22Rv1 (cell line): ENCODE measurements at regions not wholly inside any gene's neighbourhood (a gene's known extent, or its start where the extent isn't known, plus 50 kb on each side); places are given as distances from the start of the nearest gene placed in this dataset.
A peak's percentile ranks its signal among the peaks of the same experiment; 100 is the strongest.

ENCODE experiments used
- H3K27ac ChIP-seq: fragments of 450-650 bp; 2 replicates; pipeline ENCODE4 v1.5.1; 2017
- CTCF ChIP-seq: fragments of 450-650 bp; IDR thresholded peaks from 2 replicates; pipeline ENCODE4 v1.5.1; 2017; ENCODE audit warnings: mild to moderate bottlenecking
- ZFX ChIP-seq: fragments of 450-650 bp; IDR thresholded peaks from 2 replicates; pipeline ENCODE4 v1.6.1; 2017; ENCODE audit warnings: antibody characterized with exemption, borderline replicate concordance

GRCh38 chr15:70508561-70509281, 254.6 kb downstream of the UACA start:
- TF ChIP-seq CTCF = no peak
- H3K27ac ChIP-seq = peak overlapping the region; percentile 73

GRCh38 chr15:70507772-70508371, 255.5 kb downstream of the UACA start:
- H3K27ac ChIP-seq = peak overlapping the region; percentile 73

GRCh38 chr15:70505936-70506912, 257.1 kb downstream of the UACA start:
- TF ChIP-seq ZFX (no peak), CTCF (no peak)
- peak overlapping the region; percentile 73 for H3K27ac ChIP-seq

More at GRCh38 chr15:70507772-70508371, 255.5 kb downstream of the UACA start:
- TF ChIP-seq ZFX = no peak
- no peak for TF ChIP-seq CTCF

- H3K27ac ChIP-seq = peak overlapping the region; percentile 31; the same call in 1 of the 2 replicates
These were observed 257.9 kb downstream of the UACA start for GRCh38 chr15:70505411-70505919.

GRCh38 chr15:70504988-70505387, 258.4 kb downstream of the UACA start:
- no peak for TF ChIP-seq ZFX
- no peak for TF ChIP-seq CTCF
- H3K27ac ChIP-seq = no peak overlapping the region

More at GRCh38 chr15:70505411-70505919, 257.9 kb downstream of the UACA start:
- TF ChIP-seq ZFX (no peak), CTCF (no peak)

GRCh38 chr15:70504299-70504951, 258.9 kb downstream of the UACA start:
- TF ChIP-seq ZFX (no peak), CTCF (no peak)
- H3K27ac ChIP-seq = no peak overlapping the region
